ENCODE measurements at regions not wholly inside any gene's neighbourhood (a gene's known extent, or its start where the extent isn't known, plus 50 kb on each side); places are given as distances from the start of the nearest gene placed in this dataset.

- H3K36me3 ChIP-seq, result no peaks in the 10 kb centered on the region
- peaks cover 2% of the 10 kb centered on the region; the same call in 1 of the 2 replicates for H3K9me3 ChIP-seq
- H3K27me3 ChIP-seq, result no peaks in the 10 kb centered on the region
- peaks cover 9% of the 10 kb centered on the region for H3K4me1 ChIP-seq
- peak; percentile 97 for DNase-seq
- no peak overlapping the region for H3K4me3 ChIP-seq (ENCODE audit: low read depth, low read length)
- no peak for TF ChIP-seq CTCF (IDR thresholded peaks at IDR 0.05; ENCODE audit: low read depth, low read length)
Observed at GRCh38 chr2:16365366-16365765, 300.3 kb downstream of the CYRIA start.

GRCh38 chr2:16363581-16363980 lies 302.1 kb downstream of the CYRIA start:
- peak; percentile 99 for DNase-seq
- peaks cover 7% of the 10 kb centered on the region for H3K9me3 ChIP-seq
- no peak for TF ChIP-seq CTCF (IDR thresholded peaks at IDR 0.05; ENCODE audit: low read depth, low read length)
- H3K4me1 ChIP-seq, result peaks cover 9% of the 10 kb centered on the region
- no peaks in the 10 kb centered on the region for H3K36me3 ChIP-seq
- no peaks in the 10 kb centered on the region for H3K27me3 ChIP-seq
- H3K4me3 ChIP-seq (ENCODE audit: low read depth, low read length), result no peak overlapping the region

- Histone ChIP-seq H3K27me3 (no peaks in the 10 kb centered on the region), H3K4me1 (peaks cover 9% of the 10 kb centered on the region), H3K4me3 (ENCODE audit: low read depth, low read length) (no peak overlapping the region), H3K36me3 (no peaks in the 10 kb centered on the region), H3K9me3 (peaks cover 13% of the 10 kb centered on the region)
- DNase-seq, result peak; percentile 99
- no peak for TF ChIP-seq CTCF (IDR thresholded peaks at IDR 0.05; ENCODE audit: low read depth, low read length)
Observed at GRCh38 chr2:16362611-16363010, 303.0 kb downstream of the CYRIA start.

GRCh38 chr2:16361261-16361995 lies 304.2 kb downstream of the CYRIA start:
- Histone ChIP-seq H3K4me1 (peaks cover 9% of the 10 kb centered on the region), H3K27me3 (no peaks in the 10 kb centered on the region), H3K36me3 (no peaks in the 10 kb centered on the region), H3K9me3 (peaks cover 22% of the 10 kb centered on the region), H3K4me3 (ENCODE audit: low read depth, low read length) (no peak overlapping the region)
- TF ChIP-seq CTCF (IDR thresholded peaks at IDR 0.05; ENCODE audit: low read depth, low read length), result no peak
- DNase-seq, result peak; percentile 92

- Histone ChIP-seq H3K27me3 (no peaks in the 10 kb centered on the region), H3K4me1 (peaks cover 9% of the 10 kb centered on the region), H3K36me3 (no peaks in the 10 kb centered on the region), H3K4me3 (ENCODE audit: low read depth, low read length) (no peak overlapping the region), H3K9me3 (peaks cover 22% of the 10 kb centered on the region)
- peak; percentile 96 for DNase-seq
- TF ChIP-seq CTCF (IDR thresholded peaks at IDR 0.05; ENCODE audit: low read depth, low read length), result no peak
Observed at GRCh38 chr2:16359961-16360360, 305.7 kb downstream of the CYRIA start.

- Histone ChIP-seq H3K36me3 (no peaks in the 10 kb centered on the region), H3K4me1 (peaks cover 2% of the 10 kb centered on the region; the same call in 1 of the 2 replicates), H3K9me3 (peaks cover 34% of the 10 kb centered on the region), H3K27me3 (no peaks in the 10 kb centered on the region; the same call in 1 of the 2 replicates), H3K4me3 (ENCODE audit: low read depth, low read length) (no peak overlapping the region)
- no peak for TF ChIP-seq CTCF (IDR thresholded peaks at IDR 0.05; ENCODE audit: low read depth, low read length)
- no peak for DNase-seq
Observed at GRCh38 chr2:16357188-16357587, 308.4 kb downstream of the CYRIA start.
